ENCODE measurements at regions not wholly inside any gene's neighbourhood (a gene's known extent, or its start where the extent isn't known, plus 50 kb on each side); places are given as distances from the start of the nearest gene placed in this dataset.

DNA sequence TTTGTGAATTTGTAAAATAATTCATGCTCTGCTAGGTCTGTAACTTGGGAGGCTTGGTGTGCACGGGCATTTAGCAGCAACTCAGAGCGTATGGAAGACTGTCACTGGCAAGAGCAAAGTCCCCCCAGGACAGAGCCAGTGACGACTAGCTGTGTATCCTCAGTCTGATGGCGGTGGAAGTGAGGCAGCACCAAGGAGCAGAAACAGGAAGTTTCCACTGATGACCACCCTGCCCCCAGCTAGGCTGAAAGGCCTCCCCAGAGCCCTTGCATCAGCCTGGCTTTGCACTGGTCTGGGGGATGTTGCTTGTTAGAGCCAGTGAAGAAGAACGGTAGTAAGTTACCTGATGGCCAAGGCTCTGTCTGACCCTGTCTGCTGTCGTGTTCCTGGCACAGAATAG lies 66.8 kb upstream of the ABL1 start:
- Histone ChIP-seq H3K9ac (ENCODE audit: control insufficient read depth, extremely low read depth, insufficient read depth, low read length) (no peak overlapping the region), H3K4me2 (ENCODE audit: control insufficient read depth, extremely low read depth, insufficient read depth, low read depth, low read length) (no peak overlapping the region), H3K36me3 (ENCODE audit: control insufficient read depth in 2 of 2, extremely low read depth in 1 of 2, insufficient read depth in 2 of 2, low read length in 2 of 2) (no peaks in the 10 kb centered on the region)

DNA sequence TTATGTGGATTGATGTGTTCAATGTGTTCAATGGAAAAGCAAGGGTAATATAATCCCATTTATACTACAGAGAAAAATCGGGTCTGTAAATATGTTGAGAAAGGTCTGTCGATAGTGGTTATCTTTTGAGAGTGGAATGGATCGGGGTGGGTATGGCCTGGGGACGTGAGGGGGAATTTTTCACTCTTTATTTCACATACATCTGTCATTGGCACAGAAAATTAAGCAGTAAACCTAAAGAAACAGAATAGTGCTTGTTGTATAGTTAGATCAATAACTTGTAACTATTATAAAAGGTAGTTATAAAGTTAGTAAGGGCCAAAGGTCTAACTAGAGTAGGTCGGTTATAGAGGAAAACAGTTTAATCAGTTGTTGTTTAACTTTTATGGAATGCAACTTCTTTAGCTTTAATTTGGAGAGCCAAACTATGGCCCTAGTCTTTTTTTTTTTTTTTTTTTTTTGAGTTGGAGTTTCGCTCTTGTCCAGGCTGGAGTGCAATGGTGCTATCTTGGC lies 66.1 kb upstream of the ABL1 start:
- FAIRE-seq (no peak), DNase-seq (ENCODE audit: low read depth, low spot score) (no peak)
- Histone ChIP-seq H3K4me1 (ENCODE audit: control insufficient read depth, extremely low read depth, insufficient read depth, low read length) (no peaks in the 10 kb centered on the region), H3K4me2 (ENCODE audit: control insufficient read depth, extremely low read depth, insufficient read depth, low read depth, low read length) (no peak overlapping the region), H3K4me3 (ENCODE audit: control insufficient read depth in 2 of 3, extremely low read depth in 1 of 3, insufficient read depth in 2 of 3, low read depth in 1 of 3, low read length in 3 of 3) (no peak overlapping the region), H3K9me1 (ENCODE audit: control insufficient read depth, extremely low read depth, insufficient read depth, low read length) (no peaks in the 10 kb centered on the region), H3K27ac (ENCODE audit: control insufficient read depth, insufficient read depth, low read length) (no peak overlapping the region), H2AFZ (ENCODE audit: control insufficient read depth, low read length) (no peak overlapping the region), H3K9ac (ENCODE audit: control insufficient read depth, extremely low read depth, insufficient read depth, low read length) (no peak overlapping the region), H3K9me3 (ENCODE audit: control insufficient read depth, low read depth, low read length) (no peaks in the 10 kb centered on the region), H3K79me2 (ENCODE audit: control insufficient read depth, insufficient read depth, low read length) (peaks cover 14% of the 10 kb centered on the region), H3K36me3 (ENCODE audit: control insufficient read depth in 2 of 2, extremely low read depth in 1 of 2, insufficient read depth in 2 of 2, low read length in 2 of 2) (no peaks in the 10 kb centered on the region), H3K27me3 (ENCODE audit: control insufficient read depth, extremely low read depth, insufficient read depth, low read length) (no peaks in the 10 kb centered on the region), H4K20me1 (ENCODE audit: control insufficient read depth, extremely low read depth, insufficient read depth, low read length) (no peaks in the 10 kb centered on the region)
- dilution Hi-C loops (cut with MboI; ENCODE audit: extremely low pct_ligation_motif_present, low sequenced_read_pairs) = no loop called here
- no peak for TF ChIP-seq EZH2 (IDR thresholded peaks at IDR 0.05; ENCODE audit: low read length)

More for the DNA sequence above, 66.8 kb upstream of the ABL1 start:
- Histone ChIP-seq H3K9me1 (ENCODE audit: control insufficient read depth, extremely low read depth, insufficient read depth, low read length) (no peaks in the 10 kb centered on the region), H4K20me1 (ENCODE audit: control insufficient read depth, extremely low read depth, insufficient read depth, low read length) (no peaks in the 10 kb centered on the region), H3K27ac (ENCODE audit: control insufficient read depth, insufficient read depth, low read length) (no peak overlapping the region), H2AFZ (ENCODE audit: control insufficient read depth, low read length) (no peak overlapping the region), H3K79me2 (ENCODE audit: control insufficient read depth, insufficient read depth, low read length) (peaks cover 18% of the 10 kb centered on the region), H3K27me3 (ENCODE audit: control insufficient read depth, extremely low read depth, insufficient read depth, low read length) (no peaks in the 10 kb centered on the region), H3K4me1 (ENCODE audit: control insufficient read depth, extremely low read depth, insufficient read depth, low read length) (no peaks in the 10 kb centered on the region), H3K4me3 (ENCODE audit: control insufficient read depth in 2 of 3, extremely low read depth in 1 of 3, insufficient read depth in 2 of 3, low read depth in 1 of 3, low read length in 3 of 3) (no peak overlapping the region), H3K9me3 (ENCODE audit: control insufficient read depth, low read depth, low read length) (no peaks in the 10 kb centered on the region)
- no peak for TF ChIP-seq EZH2 (IDR thresholded peaks at IDR 0.05; ENCODE audit: low read length)
- TF ChIP-seq, protein P1, sequence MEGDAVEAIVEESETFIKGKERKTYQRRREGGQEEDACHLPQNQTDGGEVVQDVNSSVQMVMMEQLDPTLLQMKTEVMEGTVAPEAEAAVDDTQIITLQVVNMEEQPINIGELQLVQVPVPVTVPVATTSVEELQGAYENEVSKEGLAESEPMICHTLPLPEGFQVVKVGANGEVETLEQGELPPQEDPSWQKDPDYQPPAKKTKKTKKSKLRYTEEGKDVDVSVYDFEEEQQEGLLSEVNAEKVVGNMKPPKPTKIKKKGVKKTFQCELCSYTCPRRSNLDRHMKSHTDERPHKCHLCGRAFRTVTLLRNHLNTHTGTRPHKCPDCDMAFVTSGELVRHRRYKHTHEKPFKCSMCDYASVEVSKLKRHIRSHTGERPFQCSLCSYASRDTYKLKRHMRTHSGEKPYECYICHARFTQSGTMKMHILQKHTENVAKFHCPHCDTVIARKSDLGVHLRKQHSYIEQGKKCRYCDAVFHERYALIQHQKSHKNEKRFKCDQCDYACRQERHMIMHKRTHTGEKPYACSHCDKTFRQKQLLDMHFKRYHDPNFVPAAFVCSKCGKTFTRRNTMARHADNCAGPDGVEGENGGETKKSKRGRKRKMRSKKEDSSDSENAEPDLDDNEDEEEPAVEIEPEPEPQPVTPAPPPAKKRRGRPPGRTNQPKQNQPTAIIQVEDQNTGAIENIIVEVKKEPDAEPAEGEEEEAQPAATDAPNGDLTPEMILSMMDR (optimal IDR thresholded peaks at IDR 0.05 in 1 of 3, IDR thresholded peaks at IDR 0.05 in 1 of 3, conservative IDR thresholded peaks at IDR 0.05 in 1 of 3; ENCODE audit: extremely low read depth in 1 of 3, insufficient read depth in 2 of 3, low read length in 3 of 3) = no peak
- dilution Hi-C loops (cut with MboI; ENCODE audit: extremely low pct_ligation_motif_present, low sequenced_read_pairs) = no loop called here
- DNase-seq (ENCODE audit: low read depth, low spot score) (no peak), FAIRE-seq (no peak)

DNA sequence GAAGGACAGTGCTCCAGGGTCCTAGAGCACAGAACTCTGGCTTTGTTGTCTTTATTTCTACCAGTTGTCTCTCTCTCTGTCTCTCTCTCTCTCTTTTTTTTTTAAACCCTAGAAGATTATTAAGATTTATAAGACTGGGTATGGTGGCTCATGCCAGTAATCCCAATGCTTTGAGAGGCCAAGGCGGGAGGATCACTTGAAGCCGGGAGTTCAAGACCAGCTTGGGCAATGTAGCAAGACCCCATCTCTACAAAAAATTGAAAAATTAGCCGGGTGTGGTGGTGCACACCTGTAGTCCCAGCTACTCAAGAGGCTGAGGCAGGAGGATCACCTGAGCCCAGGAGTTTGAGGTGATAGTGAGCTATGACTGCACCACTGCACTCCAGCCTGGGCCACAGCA lies 65.0 kb upstream of the ABL1 start:
- no peak overlapping the region for H3K9ac ChIP-seq (ENCODE audit: control insufficient read depth, extremely low read depth, insufficient read depth, low read length)
- no peaks in the 10 kb centered on the region for H3K9me3 ChIP-seq (ENCODE audit: control insufficient read depth, low read depth, low read length)
- no peak overlapping the region for H3K4me3 ChIP-seq (ENCODE audit: control insufficient read depth in 2 of 3, extremely low read depth in 1 of 3, insufficient read depth in 2 of 3, low read depth in 1 of 3, low read length in 3 of 3)
- no peak overlapping the region for H3K4me2 ChIP-seq (ENCODE audit: control insufficient read depth, extremely low read depth, insufficient read depth, low read depth, low read length)
- no peak overlapping the region for H3K27ac ChIP-seq (ENCODE audit: control insufficient read depth, insufficient read depth, low read length)
- H3K36me3 ChIP-seq (ENCODE audit: control insufficient read depth in 2 of 2, extremely low read depth in 1 of 2, insufficient read depth in 2 of 2, low read length in 2 of 2) = no peaks in the 10 kb centered on the region
- DNase-seq (ENCODE audit: low read depth, low spot score) (no peak), FAIRE-seq (no peak)
- dilution Hi-C loops (cut with MboI; ENCODE audit: extremely low pct_ligation_motif_present, low sequenced_read_pairs) = no loop called here
- no peaks in the 10 kb centered on the region for H3K9me1 ChIP-seq (ENCODE audit: control insufficient read depth, extremely low read depth, insufficient read depth, low read length)
- no peak for TF ChIP-seq EZH2 (IDR thresholded peaks at IDR 0.05; ENCODE audit: low read length)
- TF ChIP-seq, protein P1 (optimal IDR thresholded peaks at IDR 0.05 in 1 of 3, IDR thresholded peaks at IDR 0.05 in 1 of 3, conservative IDR thresholded peaks at IDR 0.05 in 1 of 3; ENCODE audit: extremely low read depth in 1 of 3, insufficient read depth in 2 of 3, low read length in 3 of 3) = no peak
- H4K20me1 ChIP-seq (ENCODE audit: control insufficient read depth, extremely low read depth, insufficient read depth, low read length) = no peaks in the 10 kb centered on the region
- H3K4me1 ChIP-seq (ENCODE audit: control insufficient read depth, extremely low read depth, insufficient read depth, low read length) = no peaks in the 10 kb centered on the region
- H2AFZ ChIP-seq (ENCODE audit: control insufficient read depth, low read length) = no peak overlapping the region
- H3K27me3 ChIP-seq (ENCODE audit: control insufficient read depth, extremely low read depth, insufficient read depth, low read length) = no peaks in the 10 kb centered on the region
- peaks cover 16% of the 10 kb centered on the region for H3K79me2 ChIP-seq (ENCODE audit: control insufficient read depth, insufficient read depth, low read length)
